ENCODE measurements at regions not wholly inside any gene's neighbourhood (a gene's known extent, or its start where the extent isn't known, plus 50 kb on each side); places are given as distances from the start of the nearest gene placed in this dataset.

- TF ChIP-seq CTCF (IDR thresholded peaks at IDR 0.05) (no peak), POLR2A (IDR thresholded peaks at IDR 0.05) (no peak)
Observed at GRCh38 chr5:68484307-68485068, 268.9 kb downstream of the PIK3R1 start.

Data from lower leg skin (tissue), 3 donors.